DMS53 (cell line): ENCODE measurements at regions not wholly inside any gene's neighbourhood (a gene's known extent, or its start where the extent isn't known, plus 50 kb on each side); places are given as distances from the start of the nearest gene placed in this dataset.
"Not testable (repeated sequence)": the region's sequence is repeated elsewhere in the genome, so short reads cannot be mapped to it uniquely, and the experiment has no call there.

ENCODE experiments used
- DNase-seq: peaks from one replicate; lab custom pipeline; 2025; lab: John Stamatoyannopoulos, UW

DNA sequence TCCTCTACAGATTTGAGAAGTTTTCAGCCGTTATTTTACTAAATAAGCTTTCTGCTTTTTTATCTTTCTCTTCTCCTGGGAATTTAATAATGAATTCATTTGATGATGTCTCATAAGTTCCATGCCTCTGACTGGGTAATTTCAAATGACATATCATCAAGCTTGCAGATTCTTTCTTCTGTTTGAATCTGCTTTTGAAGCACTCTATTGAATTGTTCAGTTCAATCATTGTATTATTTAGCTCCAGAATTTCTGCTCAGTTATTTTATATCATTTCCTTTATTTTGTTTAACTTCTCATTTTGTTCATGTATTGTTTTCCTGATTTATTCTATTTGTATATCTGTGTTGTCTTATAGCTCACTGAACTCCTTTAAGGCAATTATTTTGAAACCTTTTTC lies 196.9 kb upstream of the CNTNAP2 start:
- DNase-seq = no peak

- no peak for DNase-seq
Measured at GRCh38 chr7:145916776-145917175, 199.8 kb upstream of the CNTNAP2 start.

DNA sequence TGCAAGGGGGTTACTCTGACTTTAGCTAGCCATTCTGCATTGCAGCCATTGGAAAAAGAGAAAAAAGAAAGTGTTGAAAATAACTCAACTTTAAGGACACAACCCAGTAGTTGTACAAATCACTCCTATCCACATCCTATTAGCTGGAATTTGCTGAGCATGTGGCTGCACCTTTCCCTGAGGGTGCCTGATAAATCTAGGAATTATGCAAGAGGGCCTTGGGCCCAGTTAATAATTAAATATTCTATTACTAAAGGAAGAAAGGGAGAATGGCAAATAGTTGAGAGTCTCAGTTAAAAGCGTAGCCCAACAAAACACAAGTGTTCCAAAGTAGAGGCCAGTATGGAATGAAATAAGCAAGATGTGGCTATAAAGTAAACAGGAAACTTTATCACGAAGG lies 200.9 kb upstream of the CNTNAP2 start:
- no peak for DNase-seq

DNA sequence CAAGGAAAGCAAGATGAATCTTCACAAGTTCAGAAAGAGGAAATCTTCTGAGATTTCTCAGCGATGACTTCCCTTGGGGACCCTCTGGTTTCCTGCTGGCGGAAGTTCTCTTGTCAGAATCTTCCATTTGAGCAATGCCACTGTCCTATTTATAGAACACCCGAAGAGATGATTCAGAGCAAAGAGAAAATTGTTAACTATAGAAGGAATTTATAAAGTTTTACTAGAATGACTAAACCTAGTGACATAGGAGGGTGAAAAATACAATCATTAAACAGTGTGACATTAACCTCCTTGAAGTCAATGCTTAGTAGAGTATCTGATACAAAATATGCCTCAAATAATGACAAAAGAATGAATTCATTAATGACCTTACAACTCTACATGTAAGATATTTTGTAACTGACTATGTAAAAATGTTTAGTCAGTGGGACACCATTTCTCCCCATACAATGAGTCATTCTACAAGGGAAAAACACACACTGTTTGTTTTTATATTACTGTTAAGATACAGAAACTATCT lies 206.5 kb upstream of the CNTNAP2 start:
- peak; percentile 19 for DNase-seq

DNA sequence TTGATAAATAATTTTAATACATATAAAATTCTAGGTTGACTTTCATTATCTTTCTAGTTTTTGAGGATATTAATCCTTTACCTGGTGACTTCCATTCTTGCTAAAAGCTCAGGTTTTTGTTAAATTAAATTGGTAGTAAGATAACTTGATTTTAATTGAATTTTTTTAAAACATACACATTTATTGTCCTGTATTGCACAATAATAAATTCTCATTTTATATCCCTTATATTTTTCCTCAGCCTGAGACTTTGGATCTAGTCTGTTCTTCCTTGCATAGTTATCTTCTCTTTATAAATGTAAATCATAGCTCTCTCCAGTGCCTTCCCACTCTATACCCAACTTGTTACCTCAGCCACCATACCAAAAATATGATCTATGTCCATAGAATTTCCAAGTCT lies 212.9 kb upstream of the CNTNAP2 start:
- no peak for DNase-seq

GRCh38 chr7:145902123-145902522 lies 214.5 kb upstream of the CNTNAP2 start:
- DNase-seq = peak; percentile 50

DNA sequence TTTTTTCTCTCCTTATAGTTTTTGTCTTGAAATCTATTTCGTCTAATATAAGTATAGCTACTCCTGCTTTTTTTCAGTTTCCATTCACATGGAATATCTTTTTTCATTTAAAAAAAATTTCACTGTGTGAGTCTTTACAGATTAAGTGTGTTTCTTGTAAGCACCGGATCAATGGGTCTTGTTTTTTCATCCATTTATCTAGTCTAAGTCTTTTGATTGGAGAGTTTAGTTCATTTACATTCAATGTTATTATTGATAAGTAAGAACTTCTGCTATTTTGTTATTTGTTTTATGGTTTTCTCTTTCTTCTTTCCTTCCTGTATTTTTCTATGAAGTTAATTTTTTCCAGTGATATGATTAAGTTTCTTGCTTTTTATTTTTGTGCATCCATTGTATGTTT lies 216.7 kb upstream of the CNTNAP2 start:
- no peak for DNase-seq

GRCh38 chr7:145893925-145894535 lies 222.6 kb upstream of the CNTNAP2 start:
- DNase-seq = no peak

- peak; percentile 95 for DNase-seq
Measured at GRCh38 chr7:145884716-145885514, 231.7 kb upstream of the CNTNAP2 start.

GRCh38 chr7:145876376-145876775 lies 240.2 kb upstream of the CNTNAP2 start:
- DNase-seq = no peak

DNA sequence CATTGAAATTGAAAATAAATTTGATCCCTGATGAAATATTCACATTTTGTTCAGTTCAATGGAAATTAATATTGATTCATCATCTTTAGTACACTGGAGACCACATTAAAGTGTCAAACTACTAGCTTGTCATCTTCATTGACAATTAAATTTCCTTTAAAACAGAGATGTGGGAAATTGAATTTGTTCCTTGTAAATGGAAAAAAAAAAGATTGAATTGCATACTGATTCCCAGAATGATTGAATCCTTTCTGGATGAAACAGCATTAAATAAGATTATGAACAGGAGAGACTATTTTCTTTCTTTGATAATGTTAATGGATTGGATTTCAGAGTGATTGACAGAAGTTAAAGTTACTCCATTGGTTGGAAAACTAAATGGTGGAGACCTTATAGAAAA lies 241.3 kb upstream of the CNTNAP2 start:
- DNase-seq = no peak

GRCh38 chr7:145868935-145869334 lies 247.7 kb upstream of the CNTNAP2 start:
- no peak for DNase-seq

GRCh38 chr7:145862212-145862611 lies 254.4 kb upstream of the CNTNAP2 start:
- no peak for DNase-seq

- no peak for DNase-seq
Measured at GRCh38 chr7:145860809-145861208, 255.8 kb upstream of the CNTNAP2 start.

DNA sequence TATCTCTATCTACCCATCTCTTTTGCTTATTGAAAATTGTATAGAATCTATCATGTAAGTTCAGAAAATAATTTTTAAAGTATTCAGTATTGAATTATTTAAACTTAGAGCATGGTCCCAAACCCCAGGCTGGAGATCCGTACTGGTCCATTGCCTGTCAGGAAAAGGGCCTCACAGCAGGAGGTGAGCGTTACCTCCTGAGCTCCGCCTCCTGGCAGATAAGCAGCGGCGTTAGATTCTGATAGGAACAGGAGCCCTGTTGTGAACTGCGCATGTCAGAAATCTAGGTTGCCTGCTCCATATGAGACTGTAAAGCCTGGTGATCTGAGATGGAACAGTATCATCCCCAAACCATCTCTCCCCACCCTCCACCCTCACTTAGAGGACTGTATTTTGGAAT lies 266.0 kb upstream of the CNTNAP2 start:
- no peak for DNase-seq

DNA sequence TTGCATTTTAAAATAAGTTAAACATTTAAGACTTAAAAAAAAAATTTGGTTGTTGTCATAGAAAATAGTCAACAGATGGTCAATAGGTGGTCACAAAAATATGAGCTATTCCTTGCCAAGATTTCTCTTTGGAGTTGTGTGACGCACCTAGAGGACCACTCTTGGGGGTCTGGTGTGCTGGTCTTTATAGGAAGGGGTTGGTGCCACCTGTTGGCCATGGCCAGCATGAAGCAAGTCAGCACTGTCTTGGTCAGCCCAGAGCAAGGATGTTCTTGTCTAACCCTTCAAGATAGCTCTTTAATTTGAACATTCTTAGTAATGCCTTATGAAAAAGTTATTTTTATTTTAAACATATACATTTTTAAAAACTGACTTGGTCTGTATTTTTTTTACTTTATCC lies 267.9 kb upstream of the CNTNAP2 start:
- peak; percentile 60 for DNase-seq

DNA sequence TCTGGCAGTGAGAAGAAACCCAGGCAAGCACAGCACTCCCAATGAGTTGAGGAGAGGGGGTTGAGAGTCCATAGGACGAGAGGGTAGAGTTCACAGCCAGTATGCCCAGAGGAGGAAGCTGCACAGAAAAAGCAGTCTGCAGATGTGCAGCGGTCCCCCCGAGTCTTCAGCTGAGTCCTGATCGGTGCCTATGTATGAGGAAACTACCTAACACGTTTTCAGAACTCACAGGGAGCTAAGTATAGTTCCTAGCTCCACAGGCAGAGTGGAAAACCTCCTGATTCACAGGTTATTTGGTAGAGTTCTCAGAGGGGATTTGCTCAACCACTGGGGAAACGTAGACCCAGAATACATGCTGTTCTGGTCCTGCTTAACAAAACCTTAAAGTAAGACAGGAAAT lies 271.3 kb upstream of the CNTNAP2 start:
- no peak for DNase-seq

- no peak for DNase-seq
Measured at GRCh38 chr7:145839814-145840213, 276.8 kb upstream of the CNTNAP2 start.

DNA sequence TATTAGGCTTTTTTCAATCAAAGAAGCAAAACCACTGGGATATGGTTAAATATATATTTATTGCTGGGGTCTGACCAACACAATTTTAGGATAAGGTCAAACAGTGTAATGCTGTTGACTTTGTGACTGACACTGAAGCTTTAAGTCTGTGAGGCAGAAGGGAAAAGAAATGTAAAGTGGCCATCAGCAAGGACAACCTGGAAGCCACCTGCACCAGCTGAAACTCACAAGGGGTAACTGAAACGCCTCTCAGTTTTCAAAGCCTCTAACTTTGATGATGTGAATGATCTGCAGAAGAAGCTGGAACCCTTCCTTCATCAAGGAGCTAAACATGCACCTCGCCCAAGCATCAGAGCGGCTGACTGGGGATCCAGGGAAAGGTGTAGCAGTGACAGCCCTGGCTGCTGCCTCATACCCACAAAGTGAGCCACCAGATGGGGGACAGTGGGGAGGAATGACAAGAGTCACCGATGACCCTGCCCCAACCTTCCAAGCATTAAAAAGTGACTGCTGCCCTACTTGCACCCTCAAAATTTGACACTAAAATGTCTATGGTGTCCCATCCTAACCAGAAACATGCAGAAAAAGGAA lies 284.9 kb upstream of the CNTNAP2 start:
- no peak for DNase-seq

- no peak for DNase-seq
Measured at GRCh38 chr7:145817687-145818086, 298.9 kb upstream of the CNTNAP2 start.

DNA sequence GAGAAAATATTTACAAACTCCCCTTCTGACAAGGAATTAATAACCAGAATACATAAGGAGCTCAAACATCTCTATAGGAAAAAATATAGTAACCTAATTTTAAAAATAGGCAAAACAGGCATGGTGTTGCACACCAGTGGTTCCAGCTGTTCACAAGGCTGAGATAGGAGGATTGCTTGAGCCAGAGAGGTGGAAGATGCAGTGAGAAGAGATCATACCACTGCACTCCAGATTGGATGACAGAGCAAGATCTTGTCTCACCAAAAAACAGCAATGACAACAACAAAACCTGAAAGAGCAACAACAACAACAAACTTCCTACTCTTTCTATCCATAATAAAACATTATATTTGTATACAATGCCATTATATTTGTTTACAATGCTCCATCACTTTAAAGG lies 304.4 kb upstream of the CNTNAP2 start:
- DNase-seq = no peak

- DNase-seq = not testable (repeated sequence)
Measured at GRCh38 chr7:145805496-145805895, 311.1 kb upstream of the CNTNAP2 start.

- DNase-seq = no peak
Measured at GRCh38 chr7:145797507-145797906, 319.1 kb upstream of the CNTNAP2 start.
